Testis (tissue), 2 donors: ENCODE measurements at regions not wholly inside any gene's neighbourhood (a gene's known extent, or its start where the extent isn't known, plus 50 kb on each side); places are given as distances from the start of the nearest gene placed in this dataset.

Experiments
- DNase-seq: peaks from one replicate; pipeline ENCODE4 v3.0.0-alpha.2; 2019
- H3K27ac ChIP-seq, 2 donors: fragments of 200-600 bp; sonication (generic); one replicate each; pipeline ENCODE4 v1.5.1; 2019
- H3K27me3 ChIP-seq: fragments of 200-600 bp; sonication (generic); one replicate; pipeline ENCODE4 v1.5.1; 2019
- H3K36me3 ChIP-seq: fragments of 200-600 bp; sonication (generic); one replicate; pipeline ENCODE4 v1.5.1; 2017; ENCODE audit warnings: low read depth; ENCODE audit errors: missing control alignments
- H3K4me1 ChIP-seq: fragments of 200-600 bp; sonication (generic); one replicate; pipeline ENCODE4 v1.5.1; 2019
- H3K4me3 ChIP-seq, 2 donors: fragments of 200-600 bp; sonication (generic); one replicate each; pipeline ENCODE4 v1.5.1; 2017 to 2019
- H3K9me3 ChIP-seq: fragments of 200-600 bp; sonication (generic); one replicate; pipeline ENCODE4 v1.5.1; 2017
- POLR2A ChIP-seq: fragments of 450-650 bp; IDR thresholded peaks from one replicate; pipeline ENCODE4 v1.6.1; 2017; ENCODE audit warnings: antibody characterized with exemption, mild to moderate bottlenecking, moderate library complexity
- WGBS, 2 donors: methylation state at CpG; one replicate each; pipeline ENCODE4 v1.1.5; 2018; 5-methylcytosine and 5-hydroxymethylcytosine counted together
- intact Hi-C: fragments of 100-400 bp; cut with DNase I; formaldehyde crosslinking; loops from one replicate; pipeline ENCODE4 v1.15.1; 2023; ENCODE audit warnings: low total_unique reads
- TF ChIP-seq, protein P1 (sequence below), 3 experiments: fragments of 450-650 bp in 2 of 3; fragments of 200-600 bp in 1 of 3; sonication (generic) in 1 of 3; IDR thresholded peaks; one replicate each; pipeline ENCODE4 v1.5.1; 2016 to 2019; ENCODE audit warnings: antibody characterized with exemption in 3 of 3, mild to moderate bottlenecking in 2 of 3, moderate library complexity in 1 of 3

GRCh38 chr7:136405931-136406777, 429.0 kb upstream of the MTPN start:
- H3K36me3 ChIP-seq, result no peaks in the 10 kb centered on the region
- WGBS, 2 donors, result 24% methylated on average over 17 of the region's 17 CpGs
- no peak overlapping the region for H3K27ac ChIP-seq
- H3K4me3 ChIP-seq, result no peak overlapping the region
- H3K9me3 ChIP-seq, result no peaks in the 10 kb centered on the region
- TF ChIP-seq POLR2A, result no peak
- TF ChIP-seq, protein P1, sequence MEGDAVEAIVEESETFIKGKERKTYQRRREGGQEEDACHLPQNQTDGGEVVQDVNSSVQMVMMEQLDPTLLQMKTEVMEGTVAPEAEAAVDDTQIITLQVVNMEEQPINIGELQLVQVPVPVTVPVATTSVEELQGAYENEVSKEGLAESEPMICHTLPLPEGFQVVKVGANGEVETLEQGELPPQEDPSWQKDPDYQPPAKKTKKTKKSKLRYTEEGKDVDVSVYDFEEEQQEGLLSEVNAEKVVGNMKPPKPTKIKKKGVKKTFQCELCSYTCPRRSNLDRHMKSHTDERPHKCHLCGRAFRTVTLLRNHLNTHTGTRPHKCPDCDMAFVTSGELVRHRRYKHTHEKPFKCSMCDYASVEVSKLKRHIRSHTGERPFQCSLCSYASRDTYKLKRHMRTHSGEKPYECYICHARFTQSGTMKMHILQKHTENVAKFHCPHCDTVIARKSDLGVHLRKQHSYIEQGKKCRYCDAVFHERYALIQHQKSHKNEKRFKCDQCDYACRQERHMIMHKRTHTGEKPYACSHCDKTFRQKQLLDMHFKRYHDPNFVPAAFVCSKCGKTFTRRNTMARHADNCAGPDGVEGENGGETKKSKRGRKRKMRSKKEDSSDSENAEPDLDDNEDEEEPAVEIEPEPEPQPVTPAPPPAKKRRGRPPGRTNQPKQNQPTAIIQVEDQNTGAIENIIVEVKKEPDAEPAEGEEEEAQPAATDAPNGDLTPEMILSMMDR (IDR thresholded peaks at IDR 0.05), result peak; percentile 55 to 86 (median 72)
- no peaks in the 10 kb centered on the region for H3K27me3 ChIP-seq
- intact Hi-C loops, result no loop called here
- no peaks in the 10 kb centered on the region for H3K4me1 ChIP-seq
- DNase-seq, result peak; percentile 71

- no peaks in the 10 kb centered on the region for H3K27me3 ChIP-seq
- H3K4me3 ChIP-seq, result no peak overlapping the region
- no peaks in the 10 kb centered on the region for H3K36me3 ChIP-seq
- DNase-seq, result no peak
- no peaks in the 10 kb centered on the region for H3K9me3 ChIP-seq
- TF ChIP-seq POLR2A, result no peak
- TF ChIP-seq, protein P1 (IDR thresholded peaks at IDR 0.05), result no peak
- no peaks in the 10 kb centered on the region for H3K4me1 ChIP-seq
- intact Hi-C loops, result no loop called here
- H3K27ac ChIP-seq, result no peak overlapping the region
- WGBS, 2 donors, result 66 to 79% methylated on average over 4 of the region's 4 CpGs
Measured at GRCh38 chr7:136403591-136403990, 426.4 kb upstream of the MTPN start.

GRCh38 chr7:136400877-136401276, 423.7 kb upstream of the MTPN start:
- TF ChIP-seq, protein P1 (IDR thresholded peaks at IDR 0.05), result no peak
- no peak for TF ChIP-seq POLR2A
- H3K27me3 ChIP-seq, result no peaks in the 10 kb centered on the region
- DNase-seq, result no peak
- no peak overlapping the region for H3K4me3 ChIP-seq
- H3K4me1 ChIP-seq, result no peaks in the 10 kb centered on the region
- no peaks in the 10 kb centered on the region for H3K9me3 ChIP-seq
- intact Hi-C loops, result no loop called here
- no peak overlapping the region for H3K27ac ChIP-seq
- 81 to 91% methylated on average over 5 of the region's 5 CpGs for WGBS, 2 donors
- no peaks in the 10 kb centered on the region for H3K36me3 ChIP-seq

- Histone ChIP-seq H3K4me1 (no peaks in the 10 kb centered on the region), H3K9me3 (no peaks in the 10 kb centered on the region), H3K36me3 (no peaks in the 10 kb centered on the region), H3K4me3 (no peak overlapping the region), H3K27me3 (no peaks in the 10 kb centered on the region), H3K27ac (no peak overlapping the region)
- DNase-seq, result no peak
- TF ChIP-seq POLR2A, result no peak
- TF ChIP-seq, protein P1 (IDR thresholded peaks at IDR 0.05), result no peak
- intact Hi-C loops, result no loop called here
- 55 to 69% methylated on average over 2 of the region's 2 CpGs for WGBS, 2 donors
Measured at GRCh38 chr7:136399385-136399784, 422.2 kb upstream of the MTPN start.

- no peaks in the 10 kb centered on the region for H3K9me3 ChIP-seq
- H3K27ac ChIP-seq, result no peak overlapping the region
- 65 to 71% methylated on average over 2 of the region's 2 CpGs for whole genome bisulfite sequencing, 2 donors
- intact Hi-C loops, result no loop called here
- H3K27me3 ChIP-seq, result no peaks in the 10 kb centered on the region
- DNase-seq, result no peak
- TF ChIP-seq, protein P1 (IDR thresholded peaks at IDR 0.05), result no peak
- TF ChIP-seq POLR2A, result no peak
- peaks cover 8% of the 10 kb centered on the region for H3K4me1 ChIP-seq
- H3K36me3 ChIP-seq, result no peaks in the 10 kb centered on the region
- H3K4me3 ChIP-seq, result no peak overlapping the region
Measured at GRCh38 chr7:136392856-136393255, 415.7 kb upstream of the MTPN start.
